GM23338 (cell line): ENCODE measurements at regions not wholly inside any gene's neighbourhood (a gene's known extent, or its start where the extent isn't known, plus 50 kb on each side); places are given as distances from the start of the nearest gene placed in this dataset.

Experiments
- ATAC-seq: fragments of 200-7000 bp; cut with Tn5 transposase; 3 replicates; pipeline ENCODE4 v1.9.1; 2020
- DNase-seq: peaks from one replicate; pipeline ENCODE4 v3.0.0-alpha.2; 2015; ENCODE audit warnings: low spot score
- H2AFZ ChIP-seq: fragments of 200-600 bp; sonication (generic); 2 replicates; pipeline ENCODE4 v1.8.0; 2016; ENCODE audit warnings: antibody characterized with exemption, mild to moderate bottlenecking, moderate library complexity
- H3F3A ChIP-seq: fragments of 200-600 bp; sonication (generic); replicated peaks from 2 replicates; pipeline ENCODE4 v1.8.0; 2017; ENCODE audit warnings: antibody characterized with exemption, mixed run types, low read depth
- H3K27ac ChIP-seq: fragments of 200-600 bp; sonication (generic); 2 replicates; pipeline ENCODE4 v1.6.1; 2016; ENCODE audit warnings: low read depth
- H3K27me3 ChIP-seq: fragments of 200-600 bp; sonication (generic); 2 replicates; pipeline ENCODE4 v1.8.0; 2016; ENCODE audit warnings: mild to moderate bottlenecking, mixed run types, moderate library complexity; ENCODE audit not compliant: insufficient read depth
- H3K36me3 ChIP-seq: fragments of 200-600 bp; sonication (generic); 2 replicates; pipeline ENCODE4 v1.8.0; 2016; ENCODE audit warnings: mild to moderate bottlenecking; ENCODE audit not compliant: insufficient read depth
- H3K4me1 ChIP-seq: fragments of 200-600 bp; sonication (generic); 2 replicates; pipeline ENCODE4 v1.8.0; 2016; ENCODE audit warnings: mild to moderate bottlenecking, moderate library complexity; ENCODE audit not compliant: insufficient read depth
- H3K4me2 ChIP-seq: fragments of 200-600 bp; sonication (generic); 2 replicates; pipeline ENCODE4 v1.7.1; 2017; ENCODE audit warnings: mixed run types
- H3K4me3 ChIP-seq: fragments of 200-600 bp; sonication (generic); 2 replicates; pipeline ENCODE4 v1.6.1; 2016; ENCODE audit warnings: mixed run types
- H3K79me2 ChIP-seq: fragments of 200-600 bp; sonication (generic); replicated peaks from 2 replicates; pipeline ENCODE4 v1.8.0; 2017; ENCODE audit warnings: mild to moderate bottlenecking; ENCODE audit not compliant: insufficient read depth
- H3K9me2 ChIP-seq: fragments of 200-600 bp; sonication (generic); 2 replicates; pipeline ENCODE4 v1.8.0; 2017; ENCODE audit not compliant: insufficient read depth
- H4K20me1 ChIP-seq: fragments of 200-600 bp; sonication (generic); replicated peaks from 2 replicates; pipeline ENCODE4 v1.8.0; 2017; ENCODE audit warnings: mild to moderate bottlenecking; ENCODE audit not compliant: insufficient read depth
- H3K27ac Mint-ChIP-seq: 2 replicates; pipeline ENCODE4 v1.8.0; 2020; ENCODE audit warnings: inconsistent platforms, mild to moderate bottlenecking, moderate library complexity, mixed read lengths
- H3K27me3 Mint-ChIP-seq: 3 replicates; pipeline ENCODE4 v1.8.0; 2022; ENCODE audit warnings: low read depth, mild to moderate bottlenecking, moderate library complexity, mixed read lengths, inconsistent platforms; ENCODE audit not compliant: insufficient read depth, poor library complexity
- H3K36me3 Mint-ChIP-seq: 3 replicates; pipeline ENCODE4 v1.8.0; 2021; ENCODE audit warnings: low read depth, mild to moderate bottlenecking, inconsistent platforms, moderate library complexity, mixed read lengths
- H3K4me1 Mint-ChIP-seq: 3 replicates; pipeline ENCODE4 v1.8.0; 2020; ENCODE audit warnings: mild to moderate bottlenecking, inconsistent platforms, mixed read lengths
- H3K4me3 Mint-ChIP-seq: 3 replicates; pipeline ENCODE4 v1.8.0; 2021; ENCODE audit warnings: moderate library complexity, mild to moderate bottlenecking, inconsistent platforms, mixed read lengths
- H3K9me3 Mint-ChIP-seq: 3 replicates; pipeline ENCODE4 v1.8.0; 2020; ENCODE audit warnings: moderate library complexity, mild to moderate bottlenecking, inconsistent platforms, mixed read lengths
- CREB1 ChIP-seq: fragments of 250-450 bp; sonication (Bioruptor Pico); IDR thresholded peaks from 2 replicates; pipeline ENCODE4 v1.5.0; 2020; ENCODE audit warnings: low read depth, mild to moderate bottlenecking, moderate library complexity
- EZH2 ChIP-seq: fragments of 200-600 bp; sonication (generic); IDR thresholded peaks from one replicate; pipeline ENCODE4 v1.8.0; 2017; ENCODE audit warnings: antibody characterized with exemption, mild to moderate bottlenecking, low read depth; ENCODE audit not compliant: unreplicated experiment
- EZH2phosphoT487 ChIP-seq: fragments of 200-600 bp; sonication (generic); IDR thresholded peaks from one replicate; pipeline ENCODE4 v1.8.1; 2018; ENCODE audit warnings: antibody characterized with exemption; ENCODE audit not compliant: unreplicated experiment
- JUNB ChIP-seq: IDR thresholded peaks from one replicate; pipeline ENCODE4 v1.6.1; 2016; ENCODE audit warnings: antibody characterized with exemption; ENCODE audit not compliant: unreplicated experiment
- NANOG ChIP-seq: IDR thresholded peaks from 2 replicates; pipeline ENCODE4 v1.6.1; 2016; ENCODE audit warnings: antibody characterized with exemption, borderline replicate concordance
- POLR2AphosphoS5 ChIP-seq: IDR thresholded peaks from 2 replicates; pipeline ENCODE4 v1.6.1; 2016; ENCODE audit warnings: antibody characterized with exemption, low read depth
- STAT1 ChIP-seq: IDR thresholded peaks from one replicate; pipeline ENCODE4 v1.6.1; 2016; ENCODE audit warnings: antibody characterized with exemption; ENCODE audit not compliant: unreplicated experiment
- ZNF114 ChIP-seq: fragments of 250-450 bp; sonication (Bioruptor Pico); IDR thresholded peaks from 2 replicates; pipeline ENCODE4 v1.5.0; 2020; ENCODE audit warnings: mild to moderate bottlenecking, moderate library complexity
- ZNF331 ChIP-seq: fragments of 250-450 bp; sonication (Bioruptor Pico); IDR thresholded peaks from 2 replicates; pipeline ENCODE4 v1.5.0; 2020; ENCODE audit warnings: low read depth, mild to moderate bottlenecking, moderate library complexity
- TF ChIP-seq, protein P1 (sequence below): IDR thresholded peaks from 2 replicates; pipeline ENCODE4 v1.6.1; 2016; ENCODE audit warnings: antibody characterized with exemption
- TF ChIP-seq, protein P2 (sequence below), 2 experiments: fragments of 200-600 bp in 1 of 2; sonication (generic) in 1 of 2; conservative IDR thresholded peaks; 2 replicates each; pipeline versions ENCODE4 v1.5.1 to v1.6.1; 2016 to 2017; ENCODE audit warnings: antibody characterized with exemption in 2 of 2, low read depth in 2 of 2, mild to moderate bottlenecking in 2 of 2, moderate library complexity in 1 of 2
- TF ChIP-seq, protein P3 (sequence below): IDR thresholded peaks from one replicate; pipeline ENCODE4 v1.6.1; 2018; ENCODE audit warnings: antibody characterized with exemption; ENCODE audit not compliant: unreplicated experiment
- TF ChIP-seq, protein P4 (sequence below): fragments of 250-450 bp; sonication (Bioruptor Pico); IDR thresholded peaks from 2 replicates; pipeline ENCODE4 v1.5.0; 2020; ENCODE audit warnings: mild to moderate bottlenecking, moderate library complexity

DNA sequence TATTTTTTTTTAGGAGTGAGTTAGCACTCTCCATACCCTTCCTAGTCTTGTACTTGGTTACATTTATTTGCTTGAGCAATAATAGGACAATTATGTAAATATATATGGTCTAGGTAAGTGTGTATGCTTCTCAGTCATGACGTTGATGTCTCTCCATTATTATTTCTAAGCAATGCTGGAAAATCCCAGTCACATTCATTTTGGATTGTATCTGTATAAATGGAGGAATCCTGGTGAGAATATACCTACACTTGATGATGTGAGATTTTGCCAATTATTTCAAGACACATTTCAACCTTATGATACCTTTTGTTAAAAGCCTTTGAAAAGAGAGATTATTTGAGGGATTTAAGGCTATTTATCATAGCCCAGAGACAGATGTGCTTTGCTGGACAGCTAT lies 2244.5 kb upstream of the WWC1 start:
- Histone ChIP-seq H3K27me3 (no peaks in the 10 kb centered on the region), H2AFZ (no peak overlapping the region), H3K36me3 (no peaks in the 10 kb centered on the region), H3K79me2 (no peaks in the 10 kb centered on the region), H3K9me2 (peaks cover 12% of the 10 kb centered on the region), H3K4me2 (no peak overlapping the region), H3K27ac (no peak overlapping the region), H3K4me1 (no peaks in the 10 kb centered on the region), H4K20me1 (no peaks in the 10 kb centered on the region), H3K4me3 (no peak overlapping the region), H3F3A (no peaks in the 10 kb centered on the region)
- TF ChIP-seq NANOG (no peak), JUNB (no peak), POLR2AphosphoS5 (no peak), EZH2phosphoT487 (no peak), CREB1 (CRISPR knock-in tag) (no peak), EZH2 (no peak), STAT1 (no peak), ZNF114 (CRISPR knock-in tag) (no peak), ZNF331 (no peak)
- TF ChIP-seq, protein P1, sequence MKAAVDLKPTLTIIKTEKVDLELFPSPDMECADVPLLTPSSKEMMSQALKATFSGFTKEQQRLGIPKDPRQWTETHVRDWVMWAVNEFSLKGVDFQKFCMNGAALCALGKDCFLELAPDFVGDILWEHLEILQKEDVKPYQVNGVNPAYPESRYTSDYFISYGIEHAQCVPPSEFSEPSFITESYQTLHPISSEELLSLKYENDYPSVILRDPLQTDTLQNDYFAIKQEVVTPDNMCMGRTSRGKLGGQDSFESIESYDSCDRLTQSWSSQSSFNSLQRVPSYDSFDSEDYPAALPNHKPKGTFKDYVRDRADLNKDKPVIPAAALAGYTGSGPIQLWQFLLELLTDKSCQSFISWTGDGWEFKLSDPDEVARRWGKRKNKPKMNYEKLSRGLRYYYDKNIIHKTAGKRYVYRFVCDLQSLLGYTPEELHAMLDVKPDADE: no peak
- TF ChIP-seq, protein P2, sequence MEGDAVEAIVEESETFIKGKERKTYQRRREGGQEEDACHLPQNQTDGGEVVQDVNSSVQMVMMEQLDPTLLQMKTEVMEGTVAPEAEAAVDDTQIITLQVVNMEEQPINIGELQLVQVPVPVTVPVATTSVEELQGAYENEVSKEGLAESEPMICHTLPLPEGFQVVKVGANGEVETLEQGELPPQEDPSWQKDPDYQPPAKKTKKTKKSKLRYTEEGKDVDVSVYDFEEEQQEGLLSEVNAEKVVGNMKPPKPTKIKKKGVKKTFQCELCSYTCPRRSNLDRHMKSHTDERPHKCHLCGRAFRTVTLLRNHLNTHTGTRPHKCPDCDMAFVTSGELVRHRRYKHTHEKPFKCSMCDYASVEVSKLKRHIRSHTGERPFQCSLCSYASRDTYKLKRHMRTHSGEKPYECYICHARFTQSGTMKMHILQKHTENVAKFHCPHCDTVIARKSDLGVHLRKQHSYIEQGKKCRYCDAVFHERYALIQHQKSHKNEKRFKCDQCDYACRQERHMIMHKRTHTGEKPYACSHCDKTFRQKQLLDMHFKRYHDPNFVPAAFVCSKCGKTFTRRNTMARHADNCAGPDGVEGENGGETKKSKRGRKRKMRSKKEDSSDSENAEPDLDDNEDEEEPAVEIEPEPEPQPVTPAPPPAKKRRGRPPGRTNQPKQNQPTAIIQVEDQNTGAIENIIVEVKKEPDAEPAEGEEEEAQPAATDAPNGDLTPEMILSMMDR (conservative IDR thresholded peaks at IDR 0.05; ENCODE audit: low read depth in 2 of 2): no peak
- TF ChIP-seq, protein P3, sequence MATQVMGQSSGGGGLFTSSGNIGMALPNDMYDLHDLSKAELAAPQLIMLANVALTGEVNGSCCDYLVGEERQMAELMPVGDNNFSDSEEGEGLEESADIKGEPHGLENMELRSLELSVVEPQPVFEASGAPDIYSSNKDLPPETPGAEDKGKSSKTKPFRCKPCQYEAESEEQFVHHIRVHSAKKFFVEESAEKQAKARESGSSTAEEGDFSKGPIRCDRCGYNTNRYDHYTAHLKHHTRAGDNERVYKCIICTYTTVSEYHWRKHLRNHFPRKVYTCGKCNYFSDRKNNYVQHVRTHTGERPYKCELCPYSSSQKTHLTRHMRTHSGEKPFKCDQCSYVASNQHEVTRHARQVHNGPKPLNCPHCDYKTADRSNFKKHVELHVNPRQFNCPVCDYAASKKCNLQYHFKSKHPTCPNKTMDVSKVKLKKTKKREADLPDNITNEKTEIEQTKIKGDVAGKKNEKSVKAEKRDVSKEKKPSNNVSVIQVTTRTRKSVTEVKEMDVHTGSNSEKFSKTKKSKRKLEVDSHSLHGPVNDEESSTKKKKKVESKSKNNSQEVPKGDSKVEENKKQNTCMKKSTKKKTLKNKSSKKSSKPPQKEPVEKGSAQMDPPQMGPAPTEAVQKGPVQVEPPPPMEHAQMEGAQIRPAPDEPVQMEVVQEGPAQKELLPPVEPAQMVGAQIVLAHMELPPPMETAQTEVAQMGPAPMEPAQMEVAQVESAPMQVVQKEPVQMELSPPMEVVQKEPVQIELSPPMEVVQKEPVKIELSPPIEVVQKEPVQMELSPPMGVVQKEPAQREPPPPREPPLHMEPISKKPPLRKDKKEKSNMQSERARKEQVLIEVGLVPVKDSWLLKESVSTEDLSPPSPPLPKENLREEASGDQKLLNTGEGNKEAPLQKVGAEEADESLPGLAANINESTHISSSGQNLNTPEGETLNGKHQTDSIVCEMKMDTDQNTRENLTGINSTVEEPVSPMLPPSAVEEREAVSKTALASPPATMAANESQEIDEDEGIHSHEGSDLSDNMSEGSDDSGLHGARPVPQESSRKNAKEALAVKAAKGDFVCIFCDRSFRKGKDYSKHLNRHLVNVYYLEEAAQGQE: no peak
- TF ChIP-seq, protein P4, sequence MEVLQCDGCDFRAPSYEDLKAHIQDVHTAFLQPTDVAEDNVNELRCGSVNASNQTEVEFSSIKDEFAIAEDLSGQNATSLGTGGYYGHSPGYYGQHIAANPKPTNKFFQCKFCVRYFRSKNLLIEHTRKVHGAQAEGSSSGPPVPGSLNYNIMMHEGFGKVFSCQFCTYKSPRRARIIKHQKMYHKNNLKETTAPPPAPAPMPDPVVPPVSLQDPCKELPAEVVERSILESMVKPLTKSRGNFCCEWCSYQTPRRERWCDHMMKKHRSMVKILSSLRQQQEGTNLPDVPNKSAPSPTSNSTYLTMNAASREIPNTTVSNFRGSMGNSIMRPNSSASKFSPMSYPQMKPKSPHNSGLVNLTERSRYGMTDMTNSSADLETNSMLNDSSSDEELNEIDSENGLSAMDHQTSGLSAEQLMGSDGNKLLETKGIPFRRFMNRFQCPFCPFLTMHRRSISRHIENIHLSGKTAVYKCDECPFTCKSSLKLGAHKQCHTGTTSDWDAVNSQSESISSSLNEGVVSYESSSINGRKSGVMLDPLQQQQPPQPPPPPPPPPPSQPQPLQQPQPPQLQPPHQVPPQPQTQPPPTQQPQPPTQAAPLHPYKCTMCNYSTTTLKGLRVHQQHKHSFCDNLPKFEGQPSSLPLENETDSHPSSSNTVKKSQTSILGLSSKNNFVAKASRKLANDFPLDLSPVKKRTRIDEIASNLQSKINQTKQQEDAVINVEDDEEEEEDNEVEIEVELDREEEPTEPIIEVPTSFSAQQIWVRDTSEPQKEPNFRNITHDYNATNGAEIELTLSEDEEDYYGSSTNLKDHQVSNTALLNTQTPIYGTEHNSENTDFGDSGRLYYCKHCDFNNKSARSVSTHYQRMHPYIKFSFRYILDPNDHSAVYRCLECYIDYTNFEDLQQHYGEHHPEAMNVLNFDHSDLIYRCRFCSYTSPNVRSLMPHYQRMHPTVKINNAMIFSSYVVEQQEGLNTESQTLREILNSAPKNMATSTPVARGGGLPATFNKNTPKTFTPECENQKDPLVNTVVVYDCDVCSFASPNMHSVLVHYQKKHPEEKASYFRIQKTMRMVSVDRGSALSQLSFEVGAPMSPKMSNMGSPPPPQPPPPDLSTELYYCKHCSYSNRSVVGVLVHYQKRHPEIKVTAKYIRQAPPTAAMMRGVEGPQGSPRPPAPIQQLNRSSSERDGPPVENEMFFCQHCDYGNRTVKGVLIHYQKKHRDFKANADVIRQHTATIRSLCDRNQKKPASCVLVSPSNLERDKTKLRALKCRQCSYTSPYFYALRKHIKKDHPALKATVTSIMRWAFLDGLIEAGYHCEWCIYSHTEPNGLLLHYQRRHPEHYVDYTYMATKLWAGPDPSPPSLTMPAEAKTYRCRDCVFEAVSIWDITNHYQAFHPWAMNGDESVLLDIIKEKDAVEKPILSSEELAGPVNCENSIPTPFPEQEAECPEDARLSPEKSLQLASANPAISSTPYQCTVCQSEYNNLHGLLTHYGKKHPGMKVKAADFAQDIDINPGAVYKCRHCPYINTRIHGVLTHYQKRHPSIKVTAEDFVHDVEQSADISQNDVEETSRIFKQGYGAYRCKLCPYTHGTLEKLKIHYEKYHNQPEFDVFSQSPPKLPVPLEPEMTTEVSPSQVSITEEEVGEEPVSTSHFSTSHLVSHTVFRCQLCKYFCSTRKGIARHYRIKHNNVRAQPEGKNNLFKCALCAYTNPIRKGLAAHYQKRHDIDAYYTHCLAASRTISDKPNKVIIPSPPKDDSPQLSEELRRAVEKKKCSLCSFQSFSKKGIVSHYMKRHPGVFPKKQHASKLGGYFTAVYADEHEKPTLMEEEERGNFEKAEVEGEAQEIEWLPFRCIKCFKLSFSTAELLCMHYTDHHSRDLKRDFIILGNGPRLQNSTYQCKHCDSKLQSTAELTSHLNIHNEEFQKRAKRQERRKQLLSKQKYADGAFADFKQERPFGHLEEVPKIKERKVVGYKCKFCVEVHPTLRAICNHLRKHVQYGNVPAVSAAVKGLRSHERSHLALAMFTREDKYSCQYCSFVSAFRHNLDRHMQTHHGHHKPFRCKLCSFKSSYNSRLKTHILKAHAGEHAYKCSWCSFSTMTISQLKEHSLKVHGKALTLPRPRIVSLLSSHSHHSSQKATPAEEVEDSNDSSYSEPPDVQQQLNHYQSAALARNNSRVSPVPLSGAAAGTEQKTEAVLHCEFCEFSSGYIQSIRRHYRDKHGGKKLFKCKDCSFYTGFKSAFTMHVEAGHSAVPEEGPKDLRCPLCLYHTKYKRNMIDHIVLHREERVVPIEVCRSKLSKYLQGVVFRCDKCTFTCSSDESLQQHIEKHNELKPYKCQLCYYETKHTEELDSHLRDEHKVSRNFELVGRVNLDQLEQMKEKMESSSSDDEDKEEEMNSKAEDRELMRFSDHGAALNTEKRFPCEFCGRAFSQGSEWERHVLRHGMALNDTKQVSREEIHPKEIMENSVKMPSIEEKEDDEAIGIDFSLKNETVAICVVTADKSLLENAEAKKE (CRISPR knock-in tag): no peak
- Mint-ChIP-seq H3K9me3 (peaks cover 3% of the 10 kb centered on the region; the same call in 1 of the 3 replicates), H3K27me3 (peaks cover 2% of the 10 kb centered on the region), H3K27ac (no peak overlapping the region), H3K36me3 (0 out of 3 replicates have a peak, but pooled peaks cover 6% of the 10 kb centered on the region), H3K4me1 (no peaks in the 10 kb centered on the region), H3K4me3 (no peak overlapping the region)
- ATAC-seq (no peak), DNase-seq (no peak)
